Activated T-cell treated with anti-CD3 and anti-CD28 coated beads, Interleukin-2, amount 50 U/mL, for 1 hour (primary cell): ENCODE measurements at regions not wholly inside any gene's neighbourhood (a gene's known extent, or its start where the extent isn't known, plus 50 kb on each side); places are given as distances from the start of the nearest gene placed in this dataset.
"Not testable (repeated sequence)": the region's sequence is repeated elsewhere in the genome, so short reads cannot be mapped to it uniquely, and the experiment has no call there.

ENCODE experiments used
- DNase-seq: peaks from one replicate; pipeline ENCODE4 v3.0.0-alpha.2; 2020

DNA sequence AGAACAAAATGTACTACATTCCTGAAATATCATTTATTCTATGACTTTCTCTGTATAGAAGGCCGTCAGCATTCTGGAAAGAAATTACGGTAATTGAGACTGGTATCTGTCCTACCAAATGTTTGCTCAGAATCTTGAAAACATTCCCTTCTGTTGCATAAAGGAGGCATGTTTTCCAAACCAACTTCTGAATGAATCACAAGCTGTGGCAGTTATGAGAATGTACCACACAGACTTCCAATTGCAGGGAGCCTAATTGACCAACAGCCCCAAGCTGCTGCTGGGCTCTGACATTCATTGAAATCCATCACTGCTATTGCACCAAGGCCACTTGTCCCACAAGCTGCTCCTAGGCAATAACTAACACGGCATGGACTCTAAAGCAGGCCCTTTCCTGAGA is 185.3 kb upstream of the CCDC196 start:
- no peak for DNase-seq

DNA sequence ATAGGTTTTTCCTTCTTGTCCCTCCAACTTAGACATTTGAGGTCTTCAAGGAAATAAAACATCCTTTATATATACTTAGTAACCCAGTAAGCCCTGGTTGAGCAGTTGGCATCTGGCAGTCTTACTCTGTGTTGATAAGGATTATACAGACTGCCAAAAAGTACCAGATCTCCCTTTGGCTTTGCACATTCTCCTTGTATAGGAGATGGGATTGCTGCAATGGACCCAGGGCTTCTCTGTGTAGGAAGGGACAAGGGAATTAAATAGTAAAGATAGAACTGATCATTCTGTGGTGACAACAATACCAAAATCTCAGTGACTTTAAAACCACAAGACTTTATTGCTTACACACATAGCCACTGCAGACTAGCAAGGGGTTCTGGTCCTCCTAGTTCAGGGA is 180.1 kb upstream of the CCDC196 start:
- DNase-seq, result no peak

DNA sequence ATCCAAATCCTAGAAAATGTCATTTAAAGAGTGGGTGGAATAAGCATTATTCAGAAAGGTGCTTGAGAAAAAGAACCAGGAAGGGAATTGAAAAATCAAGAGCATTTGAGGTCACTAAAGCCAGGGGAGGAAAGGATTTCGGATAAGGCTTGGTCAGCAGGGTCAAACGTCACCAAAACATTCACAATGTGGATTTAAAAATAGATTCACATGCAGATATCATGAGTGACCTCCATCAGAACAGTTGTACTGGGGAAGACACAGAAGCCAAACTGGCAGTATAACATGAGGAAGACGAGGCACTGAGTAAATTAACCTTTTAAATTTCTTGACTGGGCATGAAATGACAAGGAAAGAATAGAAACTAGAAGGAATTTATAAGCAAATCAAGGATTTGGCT is 175.1 kb upstream of the CCDC196 start:
- DNase-seq, result no peak

GRCh38 chr14:66311990-66312389 is 174.2 kb upstream of the CCDC196 start:
- DNase-seq, result no peak

DNA sequence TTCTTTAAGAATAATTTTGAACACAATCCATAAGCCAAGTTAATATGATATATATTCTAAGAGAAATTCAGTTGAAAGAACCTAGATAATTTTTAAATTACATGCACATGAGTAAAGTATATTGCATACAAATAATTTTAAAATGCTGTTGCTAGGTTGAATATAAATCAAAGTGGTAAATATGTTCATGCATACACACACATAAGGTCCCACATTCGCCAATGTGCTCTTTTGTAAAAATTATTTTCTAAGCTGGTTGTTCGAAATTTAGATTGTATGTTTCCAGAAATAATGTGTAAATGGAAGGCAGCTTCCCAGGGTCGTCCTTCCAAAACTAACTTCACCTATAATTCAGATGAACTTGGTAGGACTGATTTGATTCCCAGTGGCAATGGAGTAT is 173.7 kb upstream of the CCDC196 start:
- DNase-seq, result no peak

- DNase-seq, result no peak
These were observed 171.1 kb upstream of the CCDC196 start for GRCh38 chr14:66315098-66315497.

- DNase-seq, result no peak
These were observed 170.6 kb upstream of the CCDC196 start for GRCh38 chr14:66315548-66315947.

GRCh38 chr14:66322564-66322963 is 163.6 kb upstream of the CCDC196 start:
- no peak for DNase-seq

GRCh38 chr14:66330228-66330627 is 155.9 kb upstream of the CCDC196 start:
- DNase-seq, result no peak

- no peak for DNase-seq
These were observed 155.3 kb upstream of the CCDC196 start for GRCh38 chr14:66330916-66331315.

DNA sequence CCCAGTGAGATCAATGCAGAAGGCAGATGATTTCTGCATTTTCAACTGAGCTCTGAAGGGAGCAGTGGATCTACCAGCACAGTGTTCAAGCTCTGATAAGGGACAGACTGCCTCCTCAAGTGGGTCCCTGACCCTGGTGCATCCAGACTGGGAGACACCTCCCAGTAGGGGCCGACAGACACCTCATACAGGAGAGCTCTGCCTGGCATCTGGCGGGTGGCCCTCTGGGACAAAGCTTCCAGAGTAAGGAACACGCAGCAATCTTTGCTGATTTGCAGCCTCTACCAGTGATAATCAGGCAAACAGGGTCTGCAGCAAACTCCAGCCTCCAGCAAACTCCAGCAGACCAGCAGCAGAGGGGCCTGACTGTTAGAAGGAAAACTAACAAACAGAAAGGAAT is 152.9 kb upstream of the CCDC196 start:
- not testable (repeated sequence) for DNase-seq

GRCh38 chr14:66341239-66341638 is 144.9 kb upstream of the CCDC196 start:
- no peak for DNase-seq

DNA sequence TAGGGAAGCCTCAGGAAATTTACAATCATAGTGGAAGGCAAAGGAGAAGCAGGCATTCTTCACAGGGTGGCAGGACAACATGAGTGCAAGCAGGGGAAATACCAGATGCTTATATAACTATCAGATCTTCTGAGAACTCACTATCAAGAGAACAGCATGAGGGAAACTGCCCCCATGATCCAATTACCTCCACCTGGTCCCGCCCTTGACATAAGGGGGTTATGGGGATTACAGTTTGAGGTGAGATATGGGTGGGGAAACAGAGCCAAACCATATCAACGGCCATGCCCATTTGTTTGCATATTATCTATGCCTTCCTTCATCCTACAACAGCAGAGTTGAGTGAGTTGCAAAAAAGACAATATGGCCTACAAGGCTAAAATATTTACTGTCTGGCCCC is 140.2 kb upstream of the CCDC196 start:
- DNase-seq, result no peak

DNA sequence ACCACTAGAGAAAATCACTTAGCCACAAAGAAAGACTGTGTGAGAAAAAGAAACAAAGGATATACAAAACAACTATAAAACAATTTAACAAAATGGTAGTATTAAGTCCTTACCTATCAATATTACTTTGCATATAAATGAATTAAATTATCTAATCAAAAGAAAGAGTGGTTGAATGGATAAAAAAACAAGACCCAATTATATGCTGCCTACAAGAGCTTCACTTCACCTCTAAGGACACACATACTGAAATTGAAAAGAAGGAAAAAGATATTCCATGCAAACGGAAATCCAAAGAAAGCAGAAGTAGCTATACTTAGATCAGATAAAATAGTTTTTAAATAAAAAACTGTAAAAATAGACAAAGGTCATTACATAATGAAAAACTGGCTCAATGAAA is 134.9 kb upstream of the CCDC196 start:
- no peak for DNase-seq

DNA sequence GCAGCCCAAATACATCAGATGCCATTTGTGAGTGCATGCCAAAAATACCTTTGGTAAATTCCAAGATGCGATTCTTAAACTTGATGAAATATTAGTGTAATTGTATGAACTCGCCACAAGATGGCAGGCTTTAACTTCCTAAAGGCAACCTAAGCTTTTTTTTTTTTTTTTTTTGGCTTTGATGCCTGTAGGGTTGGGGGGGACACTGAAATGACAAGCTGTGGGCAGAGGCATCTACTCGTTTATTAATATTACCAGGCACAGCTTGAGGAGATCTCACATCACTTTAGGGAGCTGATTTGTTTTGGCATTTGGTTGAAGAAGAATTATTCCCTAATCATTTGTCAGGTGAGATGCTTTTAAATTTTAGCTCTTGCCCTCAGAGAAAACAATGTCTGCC is 126.7 kb upstream of the CCDC196 start:
- DNase-seq, result no peak

DNA sequence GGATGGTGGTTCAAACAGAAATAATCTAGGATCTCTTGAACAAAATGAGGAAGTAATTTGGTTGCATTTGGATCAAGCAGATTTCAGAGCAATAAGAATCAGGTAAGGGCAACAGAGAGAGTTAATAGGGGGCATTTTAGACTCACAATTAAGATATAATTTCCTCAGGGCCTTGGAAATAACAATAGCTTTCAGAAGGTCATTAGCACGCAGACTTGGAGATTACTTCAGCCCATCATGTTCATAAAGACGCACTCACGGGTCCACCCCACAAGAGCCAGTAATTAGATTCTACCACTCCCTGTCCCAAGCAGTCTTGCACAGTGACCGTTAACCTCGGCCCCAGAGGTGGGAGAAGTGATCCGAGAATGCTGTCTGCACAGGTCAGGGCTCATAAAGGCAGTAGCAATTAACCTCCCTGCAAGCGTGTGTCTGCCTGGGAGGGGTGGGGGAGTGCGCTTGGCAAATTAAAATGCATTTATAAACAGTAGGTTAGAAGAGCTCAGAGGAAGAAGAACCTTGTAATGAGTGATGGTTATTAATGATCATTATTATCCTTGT is 125.7 kb upstream of the CCDC196 start:
- DNase-seq, result no peak

DNA sequence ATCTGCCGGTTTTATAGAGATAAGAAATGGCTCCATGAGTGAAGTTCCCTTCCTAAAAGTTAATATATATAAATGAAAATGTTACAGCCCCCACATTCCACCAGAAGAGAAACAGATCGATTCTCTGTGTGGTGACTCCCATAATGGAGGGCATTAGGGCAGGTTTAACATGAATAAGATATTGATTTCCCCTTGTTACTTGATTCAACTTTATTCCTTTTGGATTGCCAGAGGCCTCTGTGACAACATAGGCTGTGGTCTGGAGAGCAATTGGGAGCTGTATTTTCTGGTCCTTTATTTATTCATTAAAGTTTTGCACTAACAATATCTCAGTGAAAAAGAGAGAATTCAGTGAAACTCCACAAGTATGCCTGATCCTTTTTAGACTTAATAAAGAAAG is 125.2 kb upstream of the CCDC196 start:
- DNase-seq, result no peak

DNA sequence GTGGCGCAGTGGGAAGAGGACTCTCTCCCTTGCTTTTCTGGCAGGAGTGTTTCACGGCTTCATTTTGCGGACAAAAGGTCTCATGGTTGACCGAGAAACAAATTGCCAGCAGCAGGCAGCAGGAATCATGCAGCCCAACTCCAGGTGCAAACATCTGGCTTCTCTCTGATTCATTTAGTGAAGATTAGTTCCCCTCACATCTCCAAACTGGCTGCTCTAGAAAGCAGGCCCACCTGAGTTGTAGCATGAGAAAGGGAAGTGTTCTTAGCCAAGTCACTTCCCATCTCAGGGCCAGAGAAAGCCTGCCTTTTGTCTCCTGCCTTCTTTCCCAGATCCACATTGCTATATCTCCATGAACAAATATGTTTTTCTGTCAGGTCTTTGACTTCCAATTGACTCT is 120.8 kb upstream of the CCDC196 start:
- DNase-seq, result no peak

DNA sequence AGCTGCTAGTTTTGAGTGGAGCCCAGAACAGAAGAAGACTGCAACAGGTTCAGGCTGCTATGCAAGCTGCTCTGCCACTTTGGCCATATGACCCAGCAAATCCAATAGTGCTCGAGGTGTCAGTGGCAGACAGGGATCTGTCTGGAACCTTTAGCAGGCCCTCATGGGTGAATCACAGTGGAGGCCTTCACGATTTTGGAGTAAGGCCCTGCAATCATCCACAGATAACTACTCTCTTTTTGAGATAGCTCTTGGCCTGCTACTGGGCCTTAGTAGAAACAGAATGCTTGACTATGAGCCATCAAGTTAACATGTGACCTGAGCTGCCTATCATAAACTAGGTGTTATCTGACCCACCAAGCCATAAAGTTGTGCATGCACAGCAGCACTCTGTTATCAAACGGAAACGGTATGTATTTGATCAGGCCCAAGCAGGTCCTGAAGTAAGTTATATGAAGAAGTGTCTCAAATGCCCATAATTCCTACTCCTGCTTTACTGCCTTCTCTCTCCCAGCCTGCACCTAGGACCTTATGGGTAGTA is 116.9 kb upstream of the CCDC196 start:
- no peak for DNase-seq

- DNase-seq, result no peak
These were observed 114.4 kb upstream of the CCDC196 start for GRCh38 chr14:66371776-66372175.

DNA sequence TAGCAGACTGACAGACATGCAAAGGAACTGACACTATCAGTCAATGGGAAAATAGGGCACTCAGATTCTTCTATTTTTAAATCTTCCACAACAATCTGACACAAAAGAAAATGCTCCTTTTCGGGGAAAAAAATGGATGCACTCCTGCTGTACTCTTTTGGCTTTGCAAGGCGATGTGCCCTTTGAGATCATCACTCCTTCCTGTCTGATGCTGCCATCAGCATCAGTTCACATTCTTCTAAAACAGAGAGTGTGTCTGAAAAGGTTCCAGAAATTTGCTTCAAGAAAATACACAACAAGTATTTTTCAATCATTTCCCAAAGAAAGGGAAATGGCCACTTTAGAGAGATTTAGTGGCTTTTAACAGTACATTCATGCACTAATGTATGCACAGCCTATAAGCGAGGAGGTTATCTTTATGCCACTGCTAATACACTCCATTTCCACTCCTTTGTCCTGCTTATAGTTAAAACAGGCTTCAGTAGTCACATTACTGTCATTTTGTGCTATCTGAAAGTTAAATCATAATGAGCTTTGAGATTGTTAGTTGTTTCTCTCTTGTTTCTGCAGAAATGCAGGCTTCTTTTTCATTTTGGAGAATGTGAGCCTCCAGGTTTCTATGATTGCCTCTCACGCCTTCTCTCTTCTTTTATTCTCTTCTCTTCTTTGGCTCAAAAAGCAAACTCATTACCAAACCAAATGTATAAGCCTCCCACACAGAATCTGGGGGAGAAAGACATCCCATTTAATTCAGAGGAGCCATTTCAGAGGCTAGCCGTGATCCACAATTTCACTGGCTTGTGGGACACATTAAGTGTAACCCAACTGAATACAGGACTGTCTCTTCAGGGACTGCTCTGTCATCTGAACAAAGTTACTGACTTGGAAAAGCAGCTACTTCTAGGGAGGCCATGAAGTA is 110.9 kb upstream of the CCDC196 start:
- no peak for DNase-seq

- no peak for DNase-seq
These were observed 108.6 kb upstream of the CCDC196 start for GRCh38 chr14:66377574-66377973.

GRCh38 chr14:66378712-66379505 is 107.3 kb upstream of the CCDC196 start:
- DNase-seq, result no peak

DNA sequence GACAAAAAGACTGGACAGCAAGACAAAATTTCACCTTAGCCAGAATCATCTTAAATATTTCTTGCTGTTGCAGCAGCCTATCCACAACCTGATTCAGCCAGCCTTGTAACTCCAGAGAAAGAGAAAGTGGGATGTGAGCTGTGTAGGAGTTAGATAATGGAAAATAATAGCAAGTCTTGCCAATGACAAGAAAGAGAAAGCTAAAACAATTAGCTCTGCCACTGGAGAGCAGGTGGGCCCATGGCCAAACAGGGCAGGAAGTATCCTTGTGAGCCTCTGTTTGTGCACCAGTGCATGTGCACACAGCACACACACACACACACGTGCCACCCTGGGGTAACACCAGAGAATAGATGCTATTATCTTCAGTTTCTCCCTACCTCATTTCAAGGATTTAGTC is 106.0 kb upstream of the CCDC196 start:
- DNase-seq, result no peak
